ENCODE measurements at regions not wholly inside any gene's neighbourhood (a gene's known extent, or its start where the extent isn't known, plus 50 kb on each side); places are given as distances from the start of the nearest gene placed in this dataset.
A peak's percentile ranks its signal among the peaks of the same experiment; 100 is the strongest.
"Not testable (repeated sequence)": the region's sequence is repeated elsewhere in the genome, so short reads cannot be mapped to it uniquely, and the experiment has no call there.

- not testable (repeated sequence) for DNase-seq (ENCODE audit: low spot score)
Observed at GRCh38 chr2:242071377-242071776, 201.8 kb downstream of the RTP5 start.

GRCh38 chr2:242071936-242072335 lies 202.4 kb downstream of the RTP5 start:
- DNase-seq (ENCODE audit: low spot score) = not testable (repeated sequence)

GRCh38 chr2:242075168-242075567 lies 205.6 kb downstream of the RTP5 start:
- peak; percentile 68 for DNase-seq (ENCODE audit: low spot score)

- peak; percentile 85 for DNase-seq (ENCODE audit: low spot score)
Observed at GRCh38 chr2:242075696-242076095, 206.2 kb downstream of the RTP5 start.

- DNase-seq (ENCODE audit: low spot score) = not testable (repeated sequence)
Observed at GRCh38 chr2:242076184-242076583, 206.7 kb downstream of the RTP5 start.

GRCh38 chr2:242078426-242078825 lies 208.9 kb downstream of the RTP5 start:
- not testable (repeated sequence) for DNase-seq (ENCODE audit: low spot score)

- DNase-seq (ENCODE audit: low spot score) = not testable (repeated sequence)
Observed at GRCh38 chr2:242079792-242080191, 210.3 kb downstream of the RTP5 start.

GRCh38 chr2:242080575-242081214 lies 211.2 kb downstream of the RTP5 start:
- DNase-seq (ENCODE audit: low spot score) = not testable (repeated sequence)

- DNase-seq (ENCODE audit: low spot score) = not testable (repeated sequence)
Observed at GRCh38 chr2:242084034-242084433, 214.5 kb downstream of the RTP5 start.

- DNase-seq (ENCODE audit: low spot score) = not testable (repeated sequence)
Observed at GRCh38 chr2:242085024-242085674, 215.6 kb downstream of the RTP5 start.

- DNase-seq (ENCODE audit: low spot score) = no peak
Observed at GRCh38 chr2:242085941-242086621, 216.6 kb downstream of the RTP5 start.

- not testable (repeated sequence) for DNase-seq (ENCODE audit: low spot score)
Observed at GRCh38 chr2:242088044-242088443, 218.5 kb downstream of the RTP5 start.

- peak; percentile 91 for DNase-seq (ENCODE audit: low spot score)
Observed at GRCh38 chr2:242088471-242089212, 219.1 kb downstream of the RTP5 start.

GRCh38 chr2:242089213-242089549 lies 219.7 kb downstream of the RTP5 start:
- not testable (repeated sequence) for DNase-seq (ENCODE audit: low spot score)

GRCh38 chr2:242097278-242097677 lies 227.7 kb downstream of the RTP5 start:
- not testable (repeated sequence) for DNase-seq (ENCODE audit: low spot score)

- DNase-seq (ENCODE audit: low spot score) = no peak
Observed at GRCh38 chr2:242098034-242098433, 228.5 kb downstream of the RTP5 start.

GRCh38 chr2:242098445-242099128 lies 229.1 kb downstream of the RTP5 start:
- no peak for DNase-seq (ENCODE audit: low spot score)

GRCh38 chr2:242103093-242103492 lies 233.6 kb downstream of the RTP5 start:
- not testable (repeated sequence) for DNase-seq (ENCODE audit: low spot score)

- DNase-seq (ENCODE audit: low spot score) = not testable (repeated sequence)
Observed at GRCh38 chr2:242104202-242104956, 234.8 kb downstream of the RTP5 start.

- not testable (repeated sequence) for DNase-seq (ENCODE audit: low spot score)
Observed at GRCh38 chr2:242107065-242107464, 237.5 kb downstream of the RTP5 start.

Measured in LoVo (cell line).